ENCODE measurements at regions not wholly inside any gene's neighbourhood (a gene's known extent, or its start where the extent isn't known, plus 50 kb on each side); places are given as distances from the start of the nearest gene placed in this dataset.

- Histone ChIP-seq H3K36me3 (no peaks in the 10 kb centered on the region), H3K9me3 (no peaks in the 10 kb centered on the region), H3K27me3 (no peaks in the 10 kb centered on the region), H3K27ac (no peak overlapping the region), H3K4me3 (no peak overlapping the region), H3K4me1 (peaks cover 0 to 15% (median 6%) of the 10 kb centered on the region in 3 donors)
- TF ChIP-seq EP300 (IDR thresholded peaks at IDR 0.05) = no peak
- no peak for TF ChIP-seq POLR2A (IDR thresholded peaks at IDR 0.05)
- TF ChIP-seq CTCF (IDR thresholded peaks at IDR 0.05) = no peak
- TF ChIP-seq POLR2AphosphoS5 (IDR thresholded peaks at IDR 0.05) = no peak
- ATAC-seq = no peak
These were observed 361.6 kb upstream of the SLC30A5 start for GRCh38 chr5:68732251-68732650.

GRCh38 chr5:68734781-68735180 is 359.0 kb upstream of the SLC30A5 start:
- no peaks in the 10 kb centered on the region for H3K36me3 ChIP-seq
- H3K9me3 ChIP-seq = no peaks in the 10 kb centered on the region
- H3K4me3 ChIP-seq = no peak overlapping the region
- TF ChIP-seq POLR2AphosphoS5 (IDR thresholded peaks at IDR 0.05) = no peak
- no peak for ATAC-seq
- WGBS, 2 donors (ENCODE audit: low coverage in 1 of 2) = 83 to 90% methylated on average over 2 to 3 of the region's 4 CpGs
- H3K4me1 ChIP-seq = peaks cover 0 to 15% (median 6%) of the 10 kb centered on the region in 3 donors
- no peak overlapping the region for H3K27ac ChIP-seq
- no peaks in the 10 kb centered on the region for H3K27me3 ChIP-seq

GRCh38 chr5:68738236-68738635 is 355.6 kb upstream of the SLC30A5 start:
- no peaks in the 10 kb centered on the region for H3K4me1 ChIP-seq
- H3K36me3 ChIP-seq = no peaks in the 10 kb centered on the region
- TF ChIP-seq POLR2AphosphoS5 (IDR thresholded peaks at IDR 0.05) (no peak), POLR2A (IDR thresholded peaks at IDR 0.05) (no peak), CTCF (IDR thresholded peaks at IDR 0.05) (no peak), EP300 (IDR thresholded peaks at IDR 0.05) (no peak)
- 81 to 84% methylated on average over 4 to 7 of the region's 9 CpGs for WGBS, 2 donors (ENCODE audit: low coverage in 1 of 2)
- no peak overlapping the region for H3K4me3 ChIP-seq
- H3K27me3 ChIP-seq = no peaks in the 10 kb centered on the region
- no peak overlapping the region for H3K27ac ChIP-seq
- no peaks in the 10 kb centered on the region for H3K9me3 ChIP-seq
- no peak for ATAC-seq

DNA sequence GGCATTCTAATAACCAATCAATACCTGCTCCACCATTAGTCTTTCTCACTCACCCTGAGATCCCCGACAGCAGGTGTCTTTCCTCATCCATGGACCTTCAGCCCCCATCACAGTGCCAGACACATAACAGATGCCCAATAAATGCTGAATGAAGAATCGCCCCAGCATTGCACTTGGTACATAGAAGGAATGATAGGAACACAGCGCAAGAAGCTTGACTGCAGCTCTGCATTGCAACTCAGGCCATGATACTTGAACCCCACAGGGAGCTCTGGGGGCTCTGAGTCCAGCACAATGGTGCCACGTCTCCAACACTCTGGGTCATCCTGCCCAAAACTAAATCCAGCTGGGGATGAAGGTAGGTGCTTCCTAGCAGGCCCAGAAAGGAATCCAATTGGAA is 355.0 kb upstream of the SLC30A5 start:
- Histone ChIP-seq H3K27me3 (no peaks in the 10 kb centered on the region), H3K27ac (no peak overlapping the region), H3K9me3 (no peaks in the 10 kb centered on the region), H3K36me3 (no peaks in the 10 kb centered on the region), H3K4me1 (no peaks in the 10 kb centered on the region), H3K4me3 (no peak overlapping the region)
- TF ChIP-seq EP300 (IDR thresholded peaks at IDR 0.05) (no peak), CTCF (IDR thresholded peaks at IDR 0.05) (no peak), POLR2AphosphoS5 (IDR thresholded peaks at IDR 0.05) (no peak), POLR2A (IDR thresholded peaks at IDR 0.05) (no peak)
- WGBS, 2 donors (ENCODE audit: low coverage in 1 of 2) = 83 to 88% methylated on average over 1 of the region's 4 CpGs
- no peak for ATAC-seq

GRCh38 chr5:68739752-68740151 is 354.1 kb upstream of the SLC30A5 start:
- 95 to 97% methylated on average over 4 to 5 of the region's 5 CpGs for WGBS, 2 donors (ENCODE audit: low coverage in 1 of 2)
- Histone ChIP-seq H3K4me3 (no peak overlapping the region), H3K27ac (no peak overlapping the region), H3K27me3 (no peaks in the 10 kb centered on the region), H3K36me3 (no peaks in the 10 kb centered on the region), H3K9me3 (no peaks in the 10 kb centered on the region), H3K4me1 (no peaks in the 10 kb centered on the region)
- ATAC-seq = no peak
- TF ChIP-seq EP300 (IDR thresholded peaks at IDR 0.05) (no peak), POLR2A (IDR thresholded peaks at IDR 0.05) (no peak), POLR2AphosphoS5 (IDR thresholded peaks at IDR 0.05) (no peak), CTCF (IDR thresholded peaks at IDR 0.05) (no peak)

Measured in gastroesophageal sphincter (tissue), 4 donors.